K562 (cell line): ENCODE measurements at regions not wholly inside any gene's neighbourhood (a gene's known extent, or its start where the extent isn't known, plus 50 kb on each side); places are given as distances from the start of the nearest gene placed in this dataset.

Experiments used
- ATAC-seq: fragments of 200-7000 bp; cut with Tn5 transposase; 3 replicates; pipeline ENCODE4 v1.9.1; 2020; ENCODE audit warnings: moderate library complexity
- BruUV-seq: library from RNA; stranded (reverse); fragments of 400-500 nt; replicated peaks from 2 replicates; lab custom pipeline; 2021; lab: Mats Ljungman, UMichigan
- CTCF ChIA-PET: fragments of 300-600 bp; formaldehyde crosslinking; extraction: SDS; loops from one replicate; lab custom pipeline; 2021; ENCODE audit warnings: low intra/inter-chr PET ratio; lab: Yijun Ruan, JAX
- POLR2A ChIA-PET: fragments of 300-600, 350-650 bp; sonication (Branson Sonifier 250); formaldehyde crosslinking; extraction: SDS; loops from one replicate; lab custom pipeline; 2021; ENCODE audit warnings: antibody characterized with exemption, inconsistent platforms; lab: Yijun Ruan, JAX
- DNase-seq, 4 experiments: peaks; one replicate each; pipeline versions ENCODE4 v3.0.0 to v3.0.0-alpha.2; 2011 to 2018; ENCODE audit warnings: low spot score in 3 of 4, mixed read lengths in 3 of 4; ENCODE audit errors: extremely low read depth in 1 of 4
- FAIRE-seq: peaks from 2 replicates; lab custom pipeline; 2011; peaks lifted over from hg19 to GRCh38; lab: Jason Lieb, UNC
- H2AFZ ChIP-seq: 2 replicates; pipeline ENCODE4 v1.6.0; 2011; ENCODE audit warnings: low read depth, low read length, control low read depth, inconsistent platforms
- H3K27ac ChIP-seq: fragments of 200-600 bp; 3 replicates; pipeline ENCODE4 v1.8.0; 2011; ENCODE audit warnings: low read depth, mild to moderate bottlenecking, control low read depth, inconsistent platforms, low read length, moderate library complexity, mixed read lengths; ENCODE audit errors: extremely low read depth
- H3K27me3 ChIP-seq, 2 experiments: fragments of 300-600 bp in 1 of 2; 2 replicates in 1 of 2; 3 replicates in 1 of 2; pipeline versions ENCODE4 v1.6.0 to v1.8.0; 2011; ENCODE audit warnings: inconsistent platforms in 2 of 2, low read length in 2 of 2, mild to moderate bottlenecking in 1 of 2, mixed read lengths in 1 of 2, moderate library complexity in 1 of 2; ENCODE audit not compliant: control insufficient read depth in 2 of 2, insufficient read depth in 2 of 2
- H3K36me3 ChIP-seq: fragments of 300-600 bp; 3 replicates; pipeline ENCODE4 v1.8.0; 2011; ENCODE audit warnings: mild to moderate bottlenecking, low read length, inconsistent platforms; ENCODE audit not compliant: control insufficient read depth, insufficient read depth
- H3K4me1 ChIP-seq, 2 experiments: fragments of 200-600 bp in 1 of 2; replicated peaks in 1 of 2; 2 replicates in 1 of 2; 3 replicates in 1 of 2; pipeline versions ENCODE4 v1.5.1 to v1.8.0; 2011; ENCODE audit warnings: inconsistent platforms in 2 of 2, low read length in 2 of 2, mild to moderate bottlenecking in 1 of 2, mixed read lengths in 1 of 2, moderate library complexity in 1 of 2; ENCODE audit not compliant: control insufficient read depth in 2 of 2, insufficient read depth in 2 of 2
- H3K4me2 ChIP-seq: 2 replicates; pipeline ENCODE4 v1.6.1; 2011; ENCODE audit warnings: low read length, control low read depth, inconsistent platforms, mixed read lengths; ENCODE audit not compliant: insufficient read depth
- H3K4me3 ChIP-seq: fragments of 200-600 bp; sonication (generic), shearing (Covaris generic); 2 replicates; pipeline ENCODE4 v1.5.1; 2016; ENCODE audit warnings: control low read depth, inconsistent platforms
- H3K79me2 ChIP-seq: fragments of 200-600 bp; 3 replicates; pipeline ENCODE4 v1.8.0; 2011; ENCODE audit warnings: low read length, inconsistent platforms; ENCODE audit not compliant: control insufficient read depth, insufficient read depth
- H3K9ac ChIP-seq, 2 experiments: 2 replicates each; pipeline versions ENCODE4 v1.6.0 to v1.6.1; 2011; ENCODE audit warnings: low read depth in 2 of 2, low read length in 2 of 2, control low read depth in 1 of 2, inconsistent platforms in 1 of 2, mild to moderate bottlenecking in 1 of 2, mixed read lengths in 1 of 2; ENCODE audit not compliant: insufficient read depth in 1 of 2
- H3K9me1 ChIP-seq: one replicate; pipeline ENCODE4 v1.6.0; 2011; ENCODE audit warnings: inconsistent platforms, mild to moderate bottlenecking, low read length, moderate library complexity; ENCODE audit not compliant: control insufficient read depth, insufficient read depth
- H3K9me3 ChIP-seq: replicated peaks from 2 replicates; pipeline ENCODE4 v1.5.1; 2011; ENCODE audit warnings: low read depth, low read length, inconsistent platforms; ENCODE audit not compliant: control insufficient read depth, insufficient read depth
- H4K20me1 ChIP-seq: replicated peaks from 2 replicates; pipeline ENCODE4 v1.6.1; 2011; ENCODE audit warnings: low read length, inconsistent platforms, mixed read lengths; ENCODE audit not compliant: control insufficient read depth, insufficient read depth
- AFF1 ChIP-seq, 2 experiments: fragments of 450-650 bp; IDR thresholded peaks; 2 replicates each; pipeline ENCODE4 v1.6.1; 2018; ENCODE audit warnings: mild to moderate bottlenecking in 2 of 2, low read depth in 1 of 2; ENCODE audit not compliant: partially characterized antibody in 2 of 2
- ARID4B ChIP-seq: sonication (generic); formaldehyde crosslinking; IDR thresholded peaks from 2 replicates; pipeline ENCODE4 v1.8.0; 2022; ENCODE audit warnings: mild to moderate bottlenecking, missing genetic modification reagents
- HDAC8 ChIP-seq: fragments of 450-650 bp; IDR thresholded peaks from 2 replicates; pipeline ENCODE4 v1.6.1; 2016; ENCODE audit warnings: mild to moderate bottlenecking, missing genetic modification characterization, moderate library complexity, missing compliant biosample characterization
- KAT7 ChIP-seq: sonication (generic); formaldehyde crosslinking; IDR thresholded peaks from 2 replicates; pipeline ENCODE4 v1.8.0; 2022; ENCODE audit warnings: missing genetic modification reagents, mild to moderate bottlenecking, borderline replicate concordance
- MBD2 ChIP-seq: sonication (generic); IDR thresholded peaks from 2 replicates; pipeline ENCODE4 v1.6.1; 2016; ENCODE audit warnings: low read depth, borderline replicate concordance
- NELFE ChIP-seq: IDR thresholded peaks from 2 replicates; pipeline ENCODE4 v1.6.1; 2011; ENCODE audit warnings: mild to moderate bottlenecking; ENCODE audit not compliant: insufficient read depth, insufficient read length
- NFXL1 ChIP-seq: fragments of 450-650 bp; formaldehyde crosslinking; IDR thresholded peaks from 2 replicates; pipeline ENCODE4 v1.4.0; 2021; ENCODE audit warnings: mild to moderate bottlenecking
- SAFB ChIP-seq: fragments of 200-400 bp; formaldehyde crosslinking; IDR thresholded peaks from 2 replicates; pipeline ENCODE4 v1.6.1; 2017; ENCODE audit warnings: low read depth, low read length, borderline replicate concordance
- SRSF3 ChIP-seq: fragments of 200-400 bp; formaldehyde crosslinking; IDR thresholded peaks from 2 replicates; pipeline ENCODE4 v1.6.1; 2016; ENCODE audit warnings: mild to moderate bottlenecking, low read length, moderate library complexity; ENCODE audit not compliant: insufficient read depth
- YBX1 ChIP-seq: fragments of 450-650 bp; IDR thresholded peaks from 2 replicates; pipeline ENCODE4 v1.7.1; 2016; ENCODE audit warnings: mild to moderate bottlenecking
- ZBTB17 ChIP-seq: fragments of 450-650 bp; formaldehyde crosslinking; IDR thresholded peaks from 2 replicates; pipeline ENCODE4 v1.4.0; 2020; ENCODE audit warnings: mild to moderate bottlenecking
- ZBTB8A ChIP-seq: fragments of 450-650 bp; IDR thresholded peaks from 2 replicates; pipeline ENCODE4 v1.6.1; 2018; ENCODE audit warnings: mild to moderate bottlenecking, moderate library complexity; ENCODE audit not compliant: partially characterized antibody
- ZNF140 ChIP-seq: fragments of 250-450 bp; sonication (Bioruptor Pico); IDR thresholded peaks from 2 replicates; pipeline ENCODE4 v1.8.0; 2021; ENCODE audit warnings: moderate library complexity, mild to moderate bottlenecking, inconsistent platforms
- WGBS: fragments of 100-300 bp; shearing (Covaris generic); methylation state at CpG from one replicate; pipeline ENCODE4 v1.1.6; 2016; ENCODE audit warnings: low coverage, mixed read lengths; ENCODE audit not compliant: insufficient coverage; ENCODE audit errors: missing lambda C conversion rate; 5-methylcytosine and 5-hydroxymethylcytosine counted together
- in situ Hi-C: fragments of 300-500 bp; cut with MboI; formaldehyde crosslinking; loops from 4 replicates; pipeline ENCODE4 v1.15.0; 2018; ENCODE audit warnings: inconsistent platforms, mixed read lengths
- intact Hi-C: fragments of 100-400 bp; cut with micrococcal nuclease; formaldehyde crosslinking; loops from 2 replicates; pipeline ENCODE4 v1.14.2; 2022
- TF ChIP-seq, protein P1 (sequence below): sonication (generic); formaldehyde crosslinking; IDR thresholded peaks from 2 replicates; pipeline ENCODE4 v1.9.0; 2022; ENCODE audit warnings: mild to moderate bottlenecking, missing genetic modification reagents

- no peak for TF ChIP-seq MBD2
- no peak for TF ChIP-seq NFXL1 (CRISPR knock-in tag)
- TF ChIP-seq ZBTB8A = no peak
- TF ChIP-seq SAFB = no peak
- TF ChIP-seq SRSF3 = no peak
- TF ChIP-seq, all 486 proteins: peak for 0
Measured at GRCh38 chr21:24032709-24033232, 1574.5 kb downstream of the MRPL39 start (continued).

DNA sequence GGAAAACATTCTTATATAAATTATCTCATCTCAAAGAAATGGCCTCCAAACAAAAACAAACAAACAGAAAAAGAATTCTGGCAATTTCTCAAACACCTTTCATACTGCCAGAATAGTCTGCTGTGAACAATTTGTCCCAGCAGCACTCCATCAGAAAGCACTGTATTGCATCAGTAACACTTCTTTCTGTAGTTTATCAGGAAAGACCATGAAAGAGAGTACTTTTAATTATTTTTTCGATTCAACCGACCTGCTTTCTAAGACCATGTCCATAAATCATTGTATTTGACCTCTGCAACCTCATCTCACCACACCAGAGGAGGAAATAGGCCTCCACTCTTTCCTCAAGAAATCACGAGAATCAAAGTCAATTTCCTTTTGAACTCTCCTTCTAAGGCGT, 1579.9 kb downstream of the MRPL39 start:
- in situ Hi-C loops = no loop called here
- no peak for FAIRE-seq
- TF ChIP-seq KAT7 (CRISPR knock-in tag) = no peak
- no peak for TF ChIP-seq AFF1 (IDR thresholded peaks at IDR 0.05; ENCODE audit: low read depth in 1 of 2, partially characterized antibody in 2 of 2)
- no peak for TF ChIP-seq ARID4B (CRISPR knock-in tag)
- no peak for TF ChIP-seq YBX1
- TF ChIP-seq, protein P1, sequence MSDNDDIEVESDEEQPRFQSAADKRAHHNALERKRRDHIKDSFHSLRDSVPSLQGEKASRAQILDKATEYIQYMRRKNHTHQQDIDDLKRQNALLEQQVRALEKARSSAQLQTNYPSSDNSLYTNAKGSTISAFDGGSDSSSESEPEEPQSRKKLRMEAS (CRISPR knock-in tag) = no peak
- TF ChIP-seq NELFE = no peak
- no peak for TF ChIP-seq ZBTB17 (CRISPR knock-in tag)
- TF ChIP-seq HDAC8 (tag) = no peak
- TF ChIP-seq ZNF140 (CRISPR knock-in tag) = no peak

More for the DNA sequence above, 1579.9 kb downstream of the MRPL39 start:
- DNase-seq = no peak
- Histone ChIP-seq H3K9me1 (no peaks in the 10 kb centered on the region), H2AFZ (no peak overlapping the region), H3K79me2 (no peaks in the 10 kb centered on the region), H3K36me3 (no peaks in the 10 kb centered on the region), H4K20me1 (no peaks in the 10 kb centered on the region), H3K9ac (no peak overlapping the region), H3K27me3 (no peaks in the 10 kb centered on the region), H3K4me3 (no peak overlapping the region), H3K9me3 (no peaks in the 10 kb centered on the region), H3K4me1 (no peaks in the 10 kb centered on the region), H3K27ac (no peak overlapping the region), H3K4me2 (no peak overlapping the region)
- 2% methylated on average over 4 of the region's 4 CpGs for WGBS
- ChIA-PET POLR2A (no interaction called here), CTCF (no interaction called here)
- ATAC-seq = no peak
- BruUV-seq = no TSS peak
- intact Hi-C loops = no loop called here
